ENCODE measurements at regions not wholly inside any gene's neighbourhood (a gene's known extent, or its start where the extent isn't known, plus 50 kb on each side); places are given as distances from the start of the nearest gene placed in this dataset.

- TF ChIP-seq POLR2A (IDR thresholded peaks at IDR 0.05) (no peak), CTCF (IDR thresholded peaks at IDR 0.05 in 8 of 11, conservative IDR thresholded peaks at IDR 0.05 in 3 of 11) (no peak), POLR2AphosphoS5 (IDR thresholded peaks at IDR 0.05) (no peak)
These were observed 920.3 kb upstream of the GOT2 start for GRCh38 chr16:59654455-59654854.
